GM19328 (cell line): ENCODE measurements at regions not wholly inside any gene's neighbourhood (a gene's known extent, or its start where the extent isn't known, plus 50 kb on each side); places are given as distances from the start of the nearest gene placed in this dataset.
"Not testable (repeated sequence)": the region's sequence is repeated elsewhere in the genome, so short reads cannot be mapped to it uniquely, and the experiment has no call there.

Experiments used
- ATAC-seq: cut with Tn5 transposase; IDR thresholded peaks from one replicate; pipeline ENCODE4 v1.9.1; 2021; ENCODE audit warnings: mild to moderate bottlenecking, moderate library complexity; ENCODE audit not compliant: unreplicated experiment

DNA sequence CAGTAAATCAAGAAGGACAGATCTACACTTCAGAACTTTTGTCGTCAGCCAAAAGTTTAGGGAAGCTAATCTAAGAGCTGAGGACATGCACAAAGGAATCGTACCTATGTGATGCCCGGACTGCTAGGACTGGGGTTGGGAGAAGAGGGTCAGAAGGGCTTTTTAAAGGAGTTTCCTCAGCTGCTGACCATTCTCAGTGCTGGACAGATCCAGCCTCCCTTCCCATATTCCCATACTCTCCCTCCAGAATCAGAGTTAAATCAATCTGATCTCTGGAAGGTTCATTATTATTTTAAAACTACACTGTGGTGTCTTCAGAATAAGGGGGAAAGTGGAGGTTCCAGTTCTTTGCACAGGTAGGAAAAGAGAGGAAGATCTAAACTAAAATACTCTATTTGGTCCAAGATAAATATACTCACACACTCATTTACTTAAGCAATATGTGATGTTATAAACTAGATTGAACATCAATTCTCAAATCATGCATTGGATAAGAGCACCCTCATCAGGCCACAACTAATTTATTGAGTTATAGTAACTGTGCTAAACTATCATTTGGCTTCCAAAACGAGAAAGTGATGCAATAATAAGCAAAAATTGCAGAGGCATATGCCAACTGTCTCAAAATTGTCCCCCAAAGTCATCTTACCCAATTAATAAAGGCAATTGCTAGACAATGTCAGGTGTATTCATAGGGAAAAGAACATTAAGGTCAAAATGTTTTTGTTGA, 124.7 kb downstream of the HNRNPD start:
- ATAC-seq, result no peak

DNA sequence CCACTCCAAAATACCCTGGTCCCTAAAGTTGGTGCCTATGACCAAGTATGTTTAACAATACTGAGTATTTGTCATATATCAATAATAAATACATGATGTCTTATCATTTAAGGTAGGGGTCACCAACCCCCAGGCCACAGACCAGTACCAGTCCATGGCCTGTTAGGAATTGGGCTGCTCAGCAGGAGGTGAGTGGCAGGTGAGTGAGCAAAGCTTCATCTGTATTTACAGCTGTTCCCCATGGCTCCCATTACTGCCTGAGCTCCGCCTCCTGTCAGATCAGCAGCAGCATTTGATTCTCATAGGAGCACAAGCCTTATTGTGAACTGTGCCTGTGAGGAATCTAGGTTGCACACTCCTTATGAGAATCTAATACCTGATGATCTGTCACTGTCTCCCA, 126.2 kb downstream of the HNRNPD start:
- ATAC-seq, result no peak

DNA sequence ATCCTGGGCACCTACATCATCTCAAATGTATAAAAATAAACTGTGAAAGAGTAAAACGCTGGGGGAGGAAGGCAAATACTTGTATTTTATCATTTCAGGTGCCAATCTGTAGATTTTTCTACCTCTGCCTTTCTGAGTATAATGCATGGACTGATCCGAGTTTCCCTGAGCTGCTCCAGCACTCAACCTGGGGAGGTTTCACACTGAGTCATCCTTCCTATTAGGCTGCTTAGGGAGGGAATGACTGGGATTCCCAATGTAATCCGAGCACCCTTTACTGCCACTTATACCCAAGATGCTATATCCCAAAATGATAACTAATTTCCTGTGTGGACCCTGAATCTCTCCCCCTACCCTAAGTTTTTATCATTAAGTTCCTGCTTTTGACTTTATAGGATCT, 126.6 kb downstream of the HNRNPD start:
- ATAC-seq, result no peak

DNA sequence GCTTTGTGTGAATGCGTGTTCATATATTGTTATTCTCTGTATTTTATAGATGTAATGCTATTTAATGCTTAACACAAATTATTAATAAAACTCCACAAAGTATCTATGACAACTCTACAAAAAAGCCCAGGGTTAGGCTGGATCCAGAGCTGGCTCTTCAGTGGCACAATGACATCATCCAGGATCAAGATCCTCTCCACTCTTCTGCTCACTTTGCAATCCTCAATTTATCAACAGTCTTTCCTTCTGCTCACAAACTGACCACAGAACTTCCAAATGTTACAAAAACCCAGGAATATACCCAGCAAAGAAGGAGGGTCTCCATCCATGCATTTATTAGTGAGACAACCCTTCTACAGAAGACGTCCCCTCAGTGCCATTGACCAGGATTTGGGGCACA, 132.3 kb downstream of the HNRNPD start:
- no peak for ATAC-seq

DNA sequence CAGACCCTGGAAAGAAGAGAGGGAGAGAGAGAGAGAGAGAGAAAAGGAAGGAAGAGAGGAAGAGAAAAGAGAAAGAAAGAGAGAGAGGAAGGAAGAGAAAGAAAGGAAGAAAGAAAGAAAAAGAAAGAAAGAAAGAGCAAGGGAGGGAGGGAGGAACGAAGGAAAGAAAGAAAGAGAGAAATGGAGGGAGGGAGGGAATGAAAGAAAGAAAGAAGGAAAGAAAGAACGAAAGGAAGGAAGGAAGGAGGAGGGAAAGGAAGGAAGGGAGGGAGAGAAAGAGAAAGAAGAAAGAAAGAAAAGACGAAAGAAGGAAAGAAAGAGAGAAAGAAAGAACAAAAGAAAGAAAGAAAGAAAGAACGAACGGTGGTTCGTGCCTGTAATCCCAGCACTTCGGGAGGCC, 133.4 kb downstream of the HNRNPD start:
- ATAC-seq, result no peak

DNA sequence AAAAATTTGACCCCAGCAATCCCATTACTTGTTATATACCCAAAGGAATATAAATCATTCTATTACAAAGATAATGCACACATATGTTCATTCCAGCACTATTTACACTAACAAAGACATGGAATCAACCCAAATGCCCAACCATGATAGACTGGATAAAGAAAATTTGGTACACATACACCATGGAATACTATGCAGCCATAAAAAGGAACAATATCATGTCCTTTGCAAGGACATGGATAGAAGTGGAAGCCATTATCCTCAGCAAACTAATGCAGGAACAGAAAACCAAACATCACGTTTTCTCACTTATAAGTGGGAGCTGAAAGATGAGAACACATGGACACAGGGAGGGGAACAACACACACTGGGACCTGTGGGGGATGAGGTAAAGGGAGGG, 136.6 kb downstream of the HNRNPD start:
- not testable (repeated sequence) for ATAC-seq

DNA sequence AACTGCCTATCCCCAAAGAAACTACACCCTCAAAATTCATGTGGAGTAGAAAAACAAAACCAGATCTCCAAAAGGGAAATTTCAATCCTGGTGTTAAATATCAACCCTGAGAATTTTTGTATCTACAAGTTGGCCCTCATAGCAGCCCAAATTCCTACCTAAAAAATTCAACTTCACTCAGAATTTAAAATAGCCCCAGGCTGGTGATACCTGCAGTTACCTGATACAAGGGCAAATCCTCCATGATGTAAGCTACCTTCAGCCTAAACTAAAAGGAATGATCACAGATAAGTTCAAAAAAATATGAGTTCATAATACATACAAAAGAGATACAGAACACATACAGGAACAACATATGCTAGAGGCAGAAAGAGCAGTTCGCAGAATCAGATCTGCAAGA, 138.4 kb downstream of the HNRNPD start:
- no peak for ATAC-seq

DNA sequence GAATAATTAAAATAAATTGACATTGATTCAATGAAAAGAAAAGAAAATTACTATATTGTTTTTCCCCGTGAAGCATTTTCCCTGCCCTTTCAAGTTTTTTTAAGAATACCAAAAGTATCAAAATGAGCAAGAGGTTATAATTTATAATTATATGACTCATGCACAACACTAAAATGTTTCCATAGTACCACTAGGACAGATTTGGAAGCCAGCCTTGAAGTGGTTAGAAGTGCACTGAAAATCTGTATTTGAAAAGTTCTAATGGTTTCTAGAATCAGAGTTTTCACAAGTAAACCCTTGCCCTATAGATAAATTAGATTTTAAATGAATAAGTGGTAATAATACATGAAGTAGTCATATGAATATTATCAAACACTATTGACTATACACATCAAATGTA, 140.9 kb downstream of the HNRNPD start:
- no peak for ATAC-seq

DNA sequence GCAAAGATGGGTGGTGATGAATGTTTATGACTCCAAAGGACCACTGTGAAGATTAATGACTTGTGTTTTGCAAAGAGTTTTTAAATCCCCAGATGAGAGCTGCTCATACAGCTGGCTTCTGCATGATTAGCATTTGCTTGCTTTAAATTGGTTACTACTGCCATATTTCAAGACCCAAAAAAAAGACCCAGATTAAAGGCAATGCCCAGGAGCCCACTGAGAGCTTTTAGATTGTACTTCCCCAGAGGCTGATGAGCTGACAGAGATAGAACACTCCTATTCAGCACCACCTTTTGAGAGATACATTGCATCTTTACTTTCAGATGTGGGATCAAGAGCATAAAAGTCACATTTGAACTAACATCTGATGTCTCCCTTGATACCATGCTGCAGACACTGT, 142.0 kb downstream of the HNRNPD start:
- no peak for ATAC-seq

DNA sequence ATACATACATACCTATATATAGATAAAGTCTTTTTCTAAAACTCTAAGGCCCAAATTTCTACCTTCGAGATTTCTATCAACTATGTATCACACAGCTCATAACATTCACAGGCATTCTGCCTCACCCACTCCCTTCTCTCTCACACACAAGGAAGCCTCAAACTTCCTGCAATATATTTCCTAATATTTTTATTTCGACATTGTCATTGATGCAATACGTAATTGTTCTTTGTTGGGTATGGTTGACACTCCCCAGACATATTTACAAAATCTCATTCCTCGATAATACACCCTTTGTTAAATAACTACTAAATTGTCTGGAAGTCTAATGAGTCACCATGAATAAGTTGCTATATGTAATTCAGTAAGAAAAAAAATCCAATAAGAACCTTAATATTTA, 143.5 kb downstream of the HNRNPD start:
- ATAC-seq, result no peak

DNA sequence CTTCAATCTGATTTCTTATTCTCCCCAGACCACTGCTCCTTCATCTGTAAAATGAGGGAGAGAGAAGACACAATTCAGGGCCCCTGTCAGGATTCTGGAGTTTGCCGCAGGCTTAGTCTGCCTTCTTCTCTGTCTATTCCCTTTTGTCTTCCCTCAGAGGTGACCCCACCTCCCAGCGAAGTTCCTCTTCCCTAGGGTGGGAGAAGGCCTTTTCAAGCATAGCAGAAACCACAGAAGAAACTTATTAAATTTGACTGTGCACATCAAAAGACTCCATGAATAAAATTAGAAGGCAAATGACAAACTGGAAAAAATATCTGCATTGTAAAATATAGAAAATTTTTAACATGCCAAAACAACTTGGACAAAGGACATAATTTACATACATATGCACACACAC, 148.8 kb downstream of the HNRNPD start:
- ATAC-seq, result no peak

DNA sequence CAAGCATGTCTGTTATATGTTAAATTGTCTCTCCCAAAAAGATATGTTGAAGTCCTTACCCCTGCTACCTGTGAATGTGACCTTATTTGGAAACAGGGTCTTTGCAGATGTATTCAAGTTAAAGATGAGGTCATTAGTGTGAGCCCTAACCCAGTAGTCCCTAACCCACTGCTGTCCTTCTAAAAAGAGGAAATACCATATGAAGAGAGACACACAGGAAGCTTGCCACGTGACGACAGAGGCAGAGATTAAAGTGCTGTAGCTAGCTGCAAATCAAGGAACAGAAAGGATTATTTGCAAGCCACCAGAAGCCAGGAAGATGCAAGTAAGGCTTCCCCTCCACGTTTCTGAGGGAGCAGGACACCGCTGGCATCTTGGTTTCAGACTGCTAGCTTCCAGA, 150.1 kb downstream of the HNRNPD start:
- no peak for ATAC-seq

DNA sequence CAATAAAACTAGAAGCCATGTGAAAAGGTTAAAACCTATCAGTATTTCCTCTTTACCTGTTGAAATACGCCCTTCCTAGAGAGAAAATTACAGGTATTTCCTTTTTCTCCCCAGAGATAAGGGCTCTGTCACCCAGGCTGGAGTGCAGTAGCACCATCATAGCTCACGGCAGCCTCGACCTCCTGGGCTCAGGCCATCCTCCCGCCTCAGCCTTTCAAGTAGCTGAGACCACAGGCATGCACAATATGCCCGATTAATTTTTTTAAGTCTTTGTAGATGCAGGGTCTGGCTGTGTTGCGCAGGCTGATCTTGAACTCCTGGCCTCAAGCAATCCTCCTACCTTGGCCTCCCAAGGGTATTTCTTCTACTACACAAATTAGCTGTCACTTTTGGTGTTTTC, 154.4 kb downstream of the HNRNPD start:
- ATAC-seq, result no peak

DNA sequence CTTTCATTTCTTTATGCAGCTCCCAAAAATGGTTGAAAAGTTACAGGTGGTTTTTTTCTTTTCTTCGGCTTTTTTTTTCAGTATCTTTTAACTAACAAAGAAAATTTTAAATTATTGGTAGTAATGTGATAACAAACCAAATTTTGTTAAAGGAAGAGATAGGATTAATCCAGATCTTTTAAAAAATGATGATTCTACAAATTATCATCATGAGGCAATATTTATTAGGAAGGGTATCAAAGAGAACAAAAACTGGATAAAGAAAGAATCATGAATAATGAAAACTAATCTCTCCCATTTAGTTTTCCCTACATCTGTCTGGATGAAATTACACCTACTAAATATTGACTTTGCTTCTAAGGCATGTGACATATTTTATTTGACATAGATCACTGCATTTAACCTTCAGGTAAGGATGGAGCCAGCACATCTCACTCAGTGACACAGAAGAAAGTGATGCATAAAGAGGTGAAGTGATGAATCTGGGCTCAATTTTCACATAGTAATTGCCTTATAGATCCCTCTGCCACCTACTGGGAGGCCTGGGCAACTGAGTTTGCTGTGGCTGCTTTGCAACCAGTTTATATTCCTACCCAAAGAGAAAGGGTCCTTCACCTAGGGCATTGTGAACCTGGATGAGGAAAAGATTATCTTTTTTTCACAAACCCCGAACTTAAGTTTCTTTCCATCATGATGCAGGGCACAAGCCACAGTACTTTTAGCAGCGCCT, 155.6 kb downstream of the HNRNPD start:
- no peak for ATAC-seq

DNA sequence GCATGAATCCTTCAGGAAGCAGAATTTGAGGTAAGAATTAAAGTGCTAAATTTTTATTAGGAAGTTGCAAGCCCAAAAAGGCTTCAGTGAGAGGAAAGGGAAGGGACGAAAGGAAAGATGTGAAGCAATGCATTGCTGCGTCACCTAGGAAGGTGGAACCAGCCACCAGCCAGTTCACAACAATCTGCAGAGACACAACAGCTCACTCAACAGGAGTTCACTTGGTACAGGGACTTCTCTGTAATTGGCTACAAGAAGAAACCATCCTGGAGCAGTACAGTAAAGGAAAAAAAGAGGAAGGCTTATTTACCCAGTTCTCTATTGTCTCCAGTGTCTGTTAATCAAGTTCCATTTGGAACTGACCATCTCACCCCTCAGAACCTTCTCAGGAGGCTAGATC, 157.6 kb downstream of the HNRNPD start:
- no peak for ATAC-seq

DNA sequence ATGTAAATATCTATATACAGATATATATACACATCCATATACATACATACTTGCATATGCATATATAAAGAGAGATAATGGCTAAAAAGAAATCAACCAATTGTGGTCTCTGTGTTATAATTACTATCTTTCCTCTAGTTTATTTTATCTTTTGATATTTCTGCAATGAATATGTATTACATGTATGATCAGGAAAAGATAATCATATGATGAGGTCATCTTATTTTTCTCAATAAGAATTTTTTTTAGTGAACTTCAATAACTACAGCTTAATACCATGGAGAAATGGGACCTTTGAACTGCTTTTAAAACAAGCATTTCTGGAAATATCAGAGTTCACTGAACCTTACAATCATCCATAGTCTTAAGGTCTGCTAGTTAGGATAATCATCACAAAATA, 158.0 kb downstream of the HNRNPD start:
- ATAC-seq, result no peak

DNA sequence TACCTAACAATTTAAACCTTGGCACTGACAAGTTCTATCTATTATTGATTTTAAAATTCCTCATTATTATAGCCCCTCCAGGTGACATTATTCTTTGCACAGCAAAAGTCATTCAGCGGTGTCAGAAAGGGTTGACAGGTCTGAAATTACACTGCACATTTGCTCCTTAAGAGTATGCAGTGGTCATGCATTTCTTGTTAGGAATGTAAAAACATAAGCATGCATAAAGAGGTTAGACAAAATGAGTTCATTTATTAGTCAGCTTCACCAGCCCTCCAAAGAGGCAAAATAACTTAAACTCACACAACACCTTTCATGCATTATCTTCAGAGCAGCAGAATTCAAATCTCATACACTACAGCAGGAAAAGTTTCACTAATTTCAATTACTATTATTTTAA, 158.8 kb downstream of the HNRNPD start:
- ATAC-seq, result no peak

DNA sequence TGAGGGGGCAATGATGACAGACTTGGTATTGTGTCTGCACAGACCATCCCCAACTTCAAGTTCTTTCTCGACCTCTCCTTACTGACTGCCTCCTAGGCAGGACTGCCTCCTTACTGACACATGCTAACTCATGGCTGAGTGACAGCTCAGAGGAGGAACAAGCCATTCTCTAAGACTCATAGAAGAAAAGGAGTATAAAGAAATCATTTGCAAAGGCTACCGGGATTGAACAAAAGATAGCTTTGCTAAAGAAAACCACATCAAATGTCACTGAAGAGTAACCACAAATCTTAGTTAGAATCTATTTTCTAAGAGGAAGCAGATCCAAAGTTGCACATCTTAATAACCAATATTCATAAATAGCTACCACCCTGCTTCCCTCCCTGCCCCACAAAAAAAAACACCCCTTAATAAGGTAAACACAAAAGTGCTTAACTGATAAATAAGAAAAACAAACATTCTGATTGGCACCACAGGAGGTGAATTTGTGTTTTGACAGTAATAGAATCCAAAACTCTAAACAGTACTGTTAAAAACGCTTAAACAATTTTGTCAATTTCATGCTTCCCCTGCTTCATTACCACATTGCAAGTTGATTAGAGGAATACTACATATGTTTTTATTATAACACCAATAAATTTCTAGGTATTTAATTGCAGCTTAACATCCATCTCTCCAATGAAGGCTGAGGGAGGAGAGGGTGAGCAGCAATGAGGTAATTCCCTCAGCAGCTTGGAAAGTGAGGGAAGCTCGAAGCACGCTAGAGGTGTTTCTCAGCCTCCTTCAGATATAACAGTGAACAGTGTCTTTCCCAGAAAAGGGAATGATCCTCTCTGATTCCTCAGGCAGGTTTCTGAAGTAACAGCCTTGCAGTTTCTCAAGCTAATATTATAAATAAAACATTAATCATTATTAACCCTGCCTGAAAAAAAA, 160.0 kb downstream of the HNRNPD start:
- ATAC-seq, result no peak

DNA sequence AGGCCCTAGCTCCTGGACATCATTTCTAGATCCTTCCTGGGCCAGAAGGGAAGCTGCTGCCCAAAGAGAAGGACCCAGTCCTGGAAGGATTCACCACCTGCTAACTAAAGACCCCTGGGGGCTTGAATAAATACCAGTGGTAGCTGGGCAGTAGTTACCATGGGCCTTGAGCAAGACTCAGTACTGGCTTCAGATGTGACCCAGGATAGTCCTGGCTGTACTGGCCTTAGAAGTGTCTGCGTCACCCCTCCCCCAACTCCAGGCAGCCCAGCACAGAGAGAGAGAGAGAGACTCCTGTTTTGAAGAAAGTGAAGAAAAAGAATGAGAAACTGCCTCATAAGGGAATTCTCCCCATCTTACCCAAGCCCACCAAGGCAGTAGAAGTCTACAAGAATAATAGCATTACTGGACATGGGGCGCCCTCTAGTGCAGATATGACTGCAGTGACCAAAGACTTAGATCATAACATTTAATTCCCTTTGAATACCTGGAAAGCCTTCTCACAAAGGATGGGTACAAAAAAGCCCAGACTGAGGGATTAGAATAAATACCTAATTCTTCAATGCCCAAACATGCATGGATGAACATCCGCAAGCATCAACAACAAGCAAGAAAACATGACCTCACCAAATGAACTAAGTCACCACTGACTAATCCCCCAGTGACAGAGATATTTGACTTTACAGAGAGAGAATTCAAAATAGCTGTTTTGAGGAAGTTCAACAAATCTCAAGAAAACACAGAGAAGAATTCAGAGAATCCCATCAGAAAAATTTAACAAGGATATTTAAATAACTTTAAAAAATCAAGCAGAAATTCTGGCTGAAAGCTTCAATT, 171.8 kb downstream of the HNRNPD start:
- ATAC-seq, result no peak

DNA sequence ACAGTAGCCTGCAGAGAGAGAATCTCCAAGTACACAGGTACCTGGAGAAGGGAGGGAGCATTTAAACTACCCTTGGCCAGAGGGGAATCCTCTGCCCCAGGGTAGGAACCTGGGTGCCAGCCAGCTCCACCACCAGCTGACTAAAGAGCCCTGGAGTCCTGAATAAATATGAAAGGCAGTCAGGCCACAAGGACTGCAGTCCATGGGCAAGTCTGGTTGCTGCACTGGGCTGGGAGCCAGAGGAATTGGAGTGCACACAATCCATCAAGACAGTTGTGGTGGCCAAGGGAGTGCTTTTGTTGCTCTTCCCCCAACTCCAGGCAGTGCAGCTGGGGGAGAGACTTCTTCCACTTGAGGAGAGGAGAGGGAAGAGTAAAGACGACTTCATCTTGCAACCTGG, 172.5 kb downstream of the HNRNPD start:
- ATAC-seq, result no peak

DNA sequence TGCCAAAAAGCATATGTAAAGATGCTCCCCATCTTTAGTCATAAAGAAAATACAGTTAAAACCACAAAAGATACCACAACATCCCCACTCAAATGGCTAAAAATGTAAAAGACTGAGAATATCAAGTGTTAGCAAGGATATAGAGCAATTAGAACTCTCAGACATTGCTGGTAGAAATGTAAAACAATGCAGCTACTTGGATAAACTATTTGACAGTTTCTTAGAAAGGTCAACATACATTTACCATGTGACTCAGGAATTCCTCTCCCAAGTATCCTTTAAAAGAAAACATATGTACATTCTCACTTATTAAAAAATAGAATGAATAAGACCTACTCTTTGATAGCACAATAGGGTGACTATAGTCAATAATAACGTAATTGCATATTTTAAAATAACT, 173.7 kb downstream of the HNRNPD start:
- ATAC-seq, result no peak
